ENCODE measurements at regions not wholly inside any gene's neighbourhood (a gene's known extent, or its start where the extent isn't known, plus 50 kb on each side); places are given as distances from the start of the nearest gene placed in this dataset.
"Not testable (repeated sequence)": the region's sequence is repeated elsewhere in the genome, so short reads cannot be mapped to it uniquely, and the experiment has no call there.

DNA sequence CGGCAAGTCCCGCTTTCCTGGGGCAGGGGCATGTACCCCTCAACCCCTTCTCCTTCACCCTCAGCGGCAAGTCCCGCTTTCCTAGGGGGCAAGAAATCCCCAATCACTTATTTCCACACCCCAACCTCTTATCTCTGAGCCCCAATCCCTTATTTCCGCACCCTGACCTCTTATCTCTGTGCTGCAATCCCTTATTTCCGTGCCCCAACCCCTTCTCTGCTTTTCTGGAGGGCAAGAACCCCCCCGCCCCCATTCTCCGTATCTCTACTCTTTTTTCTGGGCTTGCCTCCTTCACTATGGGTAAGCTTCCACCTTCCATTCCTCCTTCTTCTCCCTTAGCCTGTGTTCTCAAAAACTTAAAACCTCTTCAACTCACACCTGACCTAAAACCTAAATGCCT is 156.9 kb upstream of the CNOT2 start:
- TF ChIP-seq, protein P1, sequence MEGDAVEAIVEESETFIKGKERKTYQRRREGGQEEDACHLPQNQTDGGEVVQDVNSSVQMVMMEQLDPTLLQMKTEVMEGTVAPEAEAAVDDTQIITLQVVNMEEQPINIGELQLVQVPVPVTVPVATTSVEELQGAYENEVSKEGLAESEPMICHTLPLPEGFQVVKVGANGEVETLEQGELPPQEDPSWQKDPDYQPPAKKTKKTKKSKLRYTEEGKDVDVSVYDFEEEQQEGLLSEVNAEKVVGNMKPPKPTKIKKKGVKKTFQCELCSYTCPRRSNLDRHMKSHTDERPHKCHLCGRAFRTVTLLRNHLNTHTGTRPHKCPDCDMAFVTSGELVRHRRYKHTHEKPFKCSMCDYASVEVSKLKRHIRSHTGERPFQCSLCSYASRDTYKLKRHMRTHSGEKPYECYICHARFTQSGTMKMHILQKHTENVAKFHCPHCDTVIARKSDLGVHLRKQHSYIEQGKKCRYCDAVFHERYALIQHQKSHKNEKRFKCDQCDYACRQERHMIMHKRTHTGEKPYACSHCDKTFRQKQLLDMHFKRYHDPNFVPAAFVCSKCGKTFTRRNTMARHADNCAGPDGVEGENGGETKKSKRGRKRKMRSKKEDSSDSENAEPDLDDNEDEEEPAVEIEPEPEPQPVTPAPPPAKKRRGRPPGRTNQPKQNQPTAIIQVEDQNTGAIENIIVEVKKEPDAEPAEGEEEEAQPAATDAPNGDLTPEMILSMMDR (conservative IDR thresholded peaks at IDR 0.05 in 1 of 2, IDR thresholded peaks at IDR 0.05 in 1 of 2; ENCODE audit: extremely low read depth in 1 of 2, insufficient read depth in 1 of 2, low read depth in 1 of 2, low read length in 2 of 2) = not testable (repeated sequence)
- not testable (repeated sequence) for TF ChIP-seq EZH2 (IDR thresholded peaks at IDR 0.05; ENCODE audit: borderline replicate concordance, low read length)
